ENCODE measurements at regions not wholly inside any gene's neighbourhood (a gene's known extent, or its start where the extent isn't known, plus 50 kb on each side); places are given as distances from the start of the nearest gene placed in this dataset.

GRCh38 chr3:76685858-76686257 is 354.0 kb upstream of the ROBO2 start:
- H3K4me3 ChIP-seq, result no peak overlapping the region
- H3K27ac ChIP-seq, result no peak overlapping the region
- TF ChIP-seq CTCF (IDR thresholded peaks at IDR 0.05), result no peak
- no peak for TF ChIP-seq EP300 (IDR thresholded peaks at IDR 0.05)
- TF ChIP-seq POLR2A (IDR thresholded peaks at IDR 0.05), result no peak
- no peaks in the 10 kb centered on the region for H3K36me3 ChIP-seq
- intact Hi-C loops (cut with DNase I), result no loop called here
- H3K4me1 ChIP-seq (ENCODE audit: insufficient read depth), result no peaks in the 10 kb centered on the region
- WGBS, 3 donors, result 38 to 43% (median 39%) methylated on average over 5 of the region's 5 CpGs
- no peak for DNase-seq
- H3K9me3 ChIP-seq, result no peaks in the 10 kb centered on the region
- no peaks in the 10 kb centered on the region for H3K27me3 ChIP-seq

GRCh38 chr3:76687019-76687418 is 352.9 kb upstream of the ROBO2 start:
- Histone ChIP-seq H3K36me3 (no peaks in the 10 kb centered on the region), H3K9me3 (no peaks in the 10 kb centered on the region), H3K27ac (no peak overlapping the region), H3K27me3 (no peaks in the 10 kb centered on the region), H3K4me1 (ENCODE audit: insufficient read depth) (no peaks in the 10 kb centered on the region), H3K4me3 (no peak overlapping the region)
- TF ChIP-seq EP300 (IDR thresholded peaks at IDR 0.05) (no peak), CTCF (IDR thresholded peaks at IDR 0.05) (no peak), POLR2A (IDR thresholded peaks at IDR 0.05) (no peak)
- intact Hi-C loops (cut with DNase I), result no loop called here
- no peak for DNase-seq
- WGBS, 3 donors, result 94 to 98% (median 97%) methylated on average over 3 of the region's 3 CpGs

GRCh38 chr3:76694063-76694462 is 345.8 kb upstream of the ROBO2 start:
- Histone ChIP-seq H3K27me3 (no peaks in the 10 kb centered on the region), H3K4me1 (ENCODE audit: insufficient read depth) (no peaks in the 10 kb centered on the region), H3K4me3 (no peak overlapping the region), H3K9me3 (no peaks in the 10 kb centered on the region), H3K27ac (no peak overlapping the region), H3K36me3 (no peaks in the 10 kb centered on the region)
- 44 to 65% (median 64%) methylated on average over 5 of the region's 5 CpGs for WGBS, 3 donors
- TF ChIP-seq POLR2A (IDR thresholded peaks at IDR 0.05) (no peak), EP300 (IDR thresholded peaks at IDR 0.05) (no peak), CTCF (IDR thresholded peaks at IDR 0.05) (no peak)
- no peak for DNase-seq
- intact Hi-C loops (cut with DNase I), result no loop called here

- Histone ChIP-seq H3K27me3 (no peaks in the 10 kb centered on the region), H3K27ac (no peak overlapping the region), H3K4me1 (ENCODE audit: insufficient read depth) (no peaks in the 10 kb centered on the region), H3K36me3 (no peaks in the 10 kb centered on the region), H3K9me3 (no peaks in the 10 kb centered on the region), H3K4me3 (no peak overlapping the region)
- no peak for TF ChIP-seq CTCF (IDR thresholded peaks at IDR 0.05)
- no peak for TF ChIP-seq EP300 (IDR thresholded peaks at IDR 0.05)
- TF ChIP-seq POLR2A (IDR thresholded peaks at IDR 0.05), result no peak
- intact Hi-C loops (cut with DNase I), result no loop called here
- 20 to 37% (median 27%) methylated on average over 7 of the region's 7 CpGs for WGBS, 3 donors
- DNase-seq, result no peak
Observed at GRCh38 chr3:76698136-76698706, 341.7 kb upstream of the ROBO2 start.

Measured in ovary (tissue), 7 donors.